ENCODE measurements at regions not wholly inside any gene's neighbourhood (a gene's known extent, or its start where the extent isn't known, plus 50 kb on each side); places are given as distances from the start of the nearest gene placed in this dataset.

DNA sequence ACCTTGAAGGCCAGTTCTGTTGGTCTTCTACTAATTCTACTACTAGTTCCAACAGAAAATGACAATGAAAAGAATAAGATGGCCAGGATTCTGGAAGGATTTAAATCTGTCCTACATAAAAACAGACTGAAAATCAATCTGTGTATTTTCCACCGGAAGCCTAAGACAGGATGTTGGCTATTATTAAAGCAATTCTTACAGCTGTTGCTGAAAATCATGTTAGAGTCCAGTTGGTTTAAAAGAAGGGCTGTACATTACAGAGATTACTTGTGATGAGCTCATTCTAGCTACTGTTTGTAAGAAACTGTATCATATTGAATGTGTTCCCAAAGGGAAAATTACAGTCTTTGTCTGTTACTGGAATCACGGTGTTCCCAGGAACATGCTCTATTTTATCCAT lies 54.8 kb upstream of the MAGEB16 start:
- ATAC-seq (no peak), DNase-seq (ENCODE audit: low spot score) (no peak)
- POLR2A ChIA-PET, result no interaction called here
- H3K27me3 Mint-ChIP-seq (ENCODE audit: low read depth), result peaks cover 56% of the 10 kb centered on the region
- CTCF ChIA-PET, result no interaction called here
- H3K9me3 Mint-ChIP-seq, result no peaks in the 10 kb centered on the region
- H3K36me3 Mint-ChIP-seq, result no peaks in the 10 kb centered on the region
- TF ChIP-seq FOXP1 (CRISPR knock-in tag; IDR thresholded peaks at IDR 0.05; ENCODE audit: borderline replicate concordance) (no peak), CTCF (IDR thresholded peaks at IDR 0.05) (no peak), FOXP4 (CRISPR knock-in tag; IDR thresholded peaks at IDR 0.05) (no peak), ZNF263 (CRISPR knock-in tag; IDR thresholded peaks at IDR 0.05; ENCODE audit: low read depth) (no peak), RELA (CRISPR knock-in tag; IDR thresholded peaks at IDR 0.05; ENCODE audit: borderline replicate concordance) (no peak), ZNF416 (CRISPR knock-in tag; IDR thresholded peaks at IDR 0.05) (no peak), FOXK1 (CRISPR knock-in tag; IDR thresholded peaks at IDR 0.05) (no peak), STAT6 (CRISPR knock-in tag; conservative IDR thresholded peaks at IDR 0.05; ENCODE audit: low read depth) (no peak), ZMAT4 (CRISPR knock-in tag; IDR thresholded peaks at IDR 0.05) (no peak), GABPB1 (CRISPR knock-in tag; IDR thresholded peaks at IDR 0.05) (no peak), ATF2 (CRISPR knock-in tag; IDR thresholded peaks at IDR 0.05; ENCODE audit: borderline replicate concordance, low read depth) (no peak), NR1H2 (CRISPR knock-in tag; IDR thresholded peaks at IDR 0.05) (no peak), NFYB (CRISPR knock-in tag; conservative IDR thresholded peaks at IDR 0.05; ENCODE audit: low read depth) (no peak), KAT7 (CRISPR knock-in tag; IDR thresholded peaks at IDR 0.05; ENCODE audit: borderline replicate concordance) (no peak), SOX15 (CRISPR knock-in tag; IDR thresholded peaks at IDR 0.05) (no peak), CDX4 (CRISPR knock-in tag; IDR thresholded peaks at IDR 0.05; ENCODE audit: borderline replicate concordance) (no peak)
- TF ChIP-seq, protein P1, sequence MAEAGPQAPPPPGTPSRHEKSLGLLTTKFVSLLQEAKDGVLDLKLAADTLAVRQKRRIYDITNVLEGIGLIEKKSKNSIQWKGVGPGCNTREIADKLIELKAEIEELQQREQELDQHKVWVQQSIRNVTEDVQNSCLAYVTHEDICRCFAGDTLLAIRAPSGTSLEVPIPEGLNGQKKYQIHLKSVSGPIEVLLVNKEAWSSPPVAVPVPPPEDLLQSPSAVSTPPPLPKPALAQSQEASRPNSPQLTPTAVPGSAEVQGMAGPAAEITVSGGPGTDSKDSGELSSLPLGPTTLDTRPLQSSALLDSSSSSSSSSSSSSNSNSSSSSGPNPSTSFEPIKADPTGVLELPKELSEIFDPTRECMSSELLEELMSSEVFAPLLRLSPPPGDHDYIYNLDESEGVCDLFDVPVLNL (CRISPR knock-in tag; IDR thresholded peaks at IDR 0.05; ENCODE audit: borderline replicate concordance, low read depth), result no peak
- TF ChIP-seq, protein P2, sequence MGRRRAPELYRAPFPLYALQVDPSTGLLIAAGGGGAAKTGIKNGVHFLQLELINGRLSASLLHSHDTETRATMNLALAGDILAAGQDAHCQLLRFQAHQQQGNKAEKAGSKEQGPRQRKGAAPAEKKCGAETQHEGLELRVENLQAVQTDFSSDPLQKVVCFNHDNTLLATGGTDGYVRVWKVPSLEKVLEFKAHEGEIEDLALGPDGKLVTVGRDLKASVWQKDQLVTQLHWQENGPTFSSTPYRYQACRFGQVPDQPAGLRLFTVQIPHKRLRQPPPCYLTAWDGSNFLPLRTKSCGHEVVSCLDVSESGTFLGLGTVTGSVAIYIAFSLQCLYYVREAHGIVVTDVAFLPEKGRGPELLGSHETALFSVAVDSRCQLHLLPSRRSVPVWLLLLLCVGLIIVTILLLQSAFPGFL (CRISPR knock-in tag; IDR thresholded peaks at IDR 0.05; ENCODE audit: borderline replicate concordance), result no peak
- TF ChIP-seq, protein P3, sequence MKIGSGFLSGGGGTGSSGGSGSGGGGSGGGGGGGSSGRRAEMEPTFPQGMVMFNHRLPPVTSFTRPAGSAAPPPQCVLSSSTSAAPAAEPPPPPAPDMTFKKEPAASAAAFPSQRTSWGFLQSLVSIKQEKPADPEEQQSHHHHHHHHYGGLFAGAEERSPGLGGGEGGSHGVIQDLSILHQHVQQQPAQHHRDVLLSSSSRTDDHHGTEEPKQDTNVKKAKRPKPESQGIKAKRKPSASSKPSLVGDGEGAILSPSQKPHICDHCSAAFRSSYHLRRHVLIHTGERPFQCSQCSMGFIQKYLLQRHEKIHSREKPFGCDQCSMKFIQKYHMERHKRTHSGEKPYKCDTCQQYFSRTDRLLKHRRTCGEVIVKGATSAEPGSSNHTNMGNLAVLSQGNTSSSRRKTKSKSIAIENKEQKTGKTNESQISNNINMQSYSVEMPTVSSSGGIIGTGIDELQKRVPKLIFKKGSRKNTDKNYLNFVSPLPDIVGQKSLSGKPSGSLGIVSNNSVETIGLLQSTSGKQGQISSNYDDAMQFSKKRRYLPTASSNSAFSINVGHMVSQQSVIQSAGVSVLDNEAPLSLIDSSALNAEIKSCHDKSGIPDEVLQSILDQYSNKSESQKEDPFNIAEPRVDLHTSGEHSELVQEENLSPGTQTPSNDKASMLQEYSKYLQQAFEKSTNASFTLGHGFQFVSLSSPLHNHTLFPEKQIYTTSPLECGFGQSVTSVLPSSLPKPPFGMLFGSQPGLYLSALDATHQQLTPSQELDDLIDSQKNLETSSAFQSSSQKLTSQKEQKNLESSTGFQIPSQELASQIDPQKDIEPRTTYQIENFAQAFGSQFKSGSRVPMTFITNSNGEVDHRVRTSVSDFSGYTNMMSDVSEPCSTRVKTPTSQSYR (CRISPR knock-in tag; IDR thresholded peaks at IDR 0.05), result no peak
- TF ChIP-seq, protein P4, sequence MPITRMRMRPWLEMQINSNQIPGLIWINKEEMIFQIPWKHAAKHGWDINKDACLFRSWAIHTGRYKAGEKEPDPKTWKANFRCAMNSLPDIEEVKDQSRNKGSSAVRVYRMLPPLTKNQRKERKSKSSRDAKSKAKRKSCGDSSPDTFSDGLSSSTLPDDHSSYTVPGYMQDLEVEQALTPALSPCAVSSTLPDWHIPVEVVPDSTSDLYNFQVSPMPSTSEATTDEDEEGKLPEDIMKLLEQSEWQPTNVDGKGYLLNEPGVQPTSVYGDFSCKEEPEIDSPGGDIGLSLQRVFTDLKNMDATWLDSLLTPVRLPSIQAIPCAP (CRISPR knock-in tag; IDR thresholded peaks at IDR 0.05), result no peak
- H3K4me3 Mint-ChIP-seq, result no peak overlapping the region
- H3K4me1 Mint-ChIP-seq, result no peaks in the 10 kb centered on the region
- H3K27ac Mint-ChIP-seq, result no peak overlapping the region
